ENCODE measurements at regions not wholly inside any gene's neighbourhood (a gene's known extent, or its start where the extent isn't known, plus 50 kb on each side); places are given as distances from the start of the nearest gene placed in this dataset.

DNA sequence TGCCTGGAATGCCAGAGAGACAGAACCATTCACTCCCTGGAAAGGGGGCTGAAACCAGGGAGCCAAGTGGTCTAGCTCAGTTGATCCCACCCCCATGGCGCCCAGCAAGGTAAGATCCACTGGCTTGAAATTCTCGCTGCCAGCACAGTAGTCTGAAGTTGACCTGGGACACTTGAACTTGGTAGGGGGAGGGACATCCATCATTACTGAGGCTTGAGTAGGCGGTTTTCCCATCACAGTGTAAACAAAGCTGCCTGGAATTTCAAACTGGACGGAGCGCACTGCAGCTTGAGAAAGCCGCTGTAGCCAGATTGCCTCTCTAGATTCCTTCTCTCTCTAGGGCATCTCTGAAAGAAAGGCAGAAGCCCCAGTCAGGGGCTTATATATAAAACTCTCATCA, 310.7 kb upstream of the DPPA4 start:
- Mint-ChIP-seq H3K36me3 (peaks cover 13% of the 10 kb centered on the region), H3K27ac (no peak overlapping the region), H3K27me3 (ENCODE audit: low read depth) (no peaks in the 10 kb centered on the region; the same call in 1 of the 2 replicates), H3K4me3 (no peak overlapping the region), H3K9me3 (peaks cover 37% of the 10 kb centered on the region), H3K4me1 (no peaks in the 10 kb centered on the region)
- DNase-seq (ENCODE audit: low spot score) (no peak), ATAC-seq (no peak)
- POLR2A ChIA-PET: interaction anchor here (0.9 kb wide), 1 partner anchor 40 kb away, joined by 3 read pairs; no protein-coding TSS in a partner anchor
- TF ChIP-seq ATF1 (CRISPR knock-in tag; IDR thresholded peaks at IDR 0.05) (no peak), HMGA2 (CRISPR knock-in tag; IDR thresholded peaks at IDR 0.05) (no peak), MXD4 (CRISPR knock-in tag; IDR thresholded peaks at IDR 0.05; ENCODE audit: borderline replicate concordance) (no peak), OVOL2 (CRISPR knock-in tag; IDR thresholded peaks at IDR 0.05; ENCODE audit: borderline replicate concordance) (no peak)
- TF ChIP-seq, protein P1, sequence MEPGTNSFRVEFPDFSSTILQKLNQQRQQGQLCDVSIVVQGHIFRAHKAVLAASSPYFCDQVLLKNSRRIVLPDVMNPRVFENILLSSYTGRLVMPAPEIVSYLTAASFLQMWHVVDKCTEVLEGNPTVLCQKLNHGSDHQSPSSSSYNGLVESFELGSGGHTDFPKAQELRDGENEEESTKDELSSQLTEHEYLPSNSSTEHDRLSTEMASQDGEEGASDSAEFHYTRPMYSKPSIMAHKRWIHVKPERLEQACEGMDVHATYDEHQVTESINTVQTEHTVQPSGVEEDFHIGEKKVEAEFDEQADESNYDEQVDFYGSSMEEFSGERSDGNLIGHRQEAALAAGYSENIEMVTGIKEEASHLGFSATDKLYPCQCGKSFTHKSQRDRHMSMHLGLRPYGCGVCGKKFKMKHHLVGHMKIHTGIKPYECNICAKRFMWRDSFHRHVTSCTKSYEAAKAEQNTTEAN (CRISPR knock-in tag; IDR thresholded peaks at IDR 0.05): no peak
- CTCF ChIA-PET: interaction anchor here (0.6 kb wide), 1 partner anchor 531 kb away, joined by 3 read pairs; no protein-coding TSS in a partner anchor

DNA sequence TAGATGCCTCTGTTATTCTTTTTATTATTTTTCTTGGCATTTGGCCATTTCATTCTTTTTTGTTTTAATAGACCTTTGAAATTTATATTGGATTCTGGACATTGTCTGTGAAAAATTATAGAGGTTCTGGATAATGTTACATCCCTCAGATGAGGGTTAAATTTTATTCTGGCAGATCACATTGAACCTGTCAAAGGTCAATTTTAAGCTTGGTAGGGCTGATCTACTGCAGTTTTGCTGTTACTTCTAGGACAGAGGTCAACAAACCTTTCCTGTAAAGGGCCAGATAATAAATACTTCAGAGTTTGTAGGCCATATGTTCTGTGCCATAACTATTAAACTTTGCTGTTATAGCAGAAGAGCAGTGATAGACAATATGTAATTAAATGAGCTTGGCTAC, 318.9 kb upstream of the DPPA4 start:
- no peak overlapping the region for H3K4me3 Mint-ChIP-seq
- H3K36me3 Mint-ChIP-seq: peaks cover 14% of the 10 kb centered on the region
- H3K4me1 Mint-ChIP-seq: peaks cover under 1% of the 10 kb centered on the region; the same call in 1 of the 2 replicates
- no peak overlapping the region for H3K27ac Mint-ChIP-seq
- ChIA-PET CTCF (no interaction called here), POLR2A (no interaction called here)
- TF ChIP-seq NFYB (CRISPR knock-in tag; conservative IDR thresholded peaks at IDR 0.05; ENCODE audit: low read depth): no peak
- TF ChIP-seq AFF4 (CRISPR knock-in tag; IDR thresholded peaks at IDR 0.05; ENCODE audit: borderline replicate concordance): no peak
- no peak for TF ChIP-seq OVOL2 (CRISPR knock-in tag; IDR thresholded peaks at IDR 0.05; ENCODE audit: borderline replicate concordance)
- no peaks in the 10 kb centered on the region for H3K27me3 Mint-ChIP-seq (ENCODE audit: low read depth)
- peaks cover 33% of the 10 kb centered on the region for H3K9me3 Mint-ChIP-seq
- ATAC-seq (no peak), DNase-seq (ENCODE audit: low spot score) (no peak)

DNA sequence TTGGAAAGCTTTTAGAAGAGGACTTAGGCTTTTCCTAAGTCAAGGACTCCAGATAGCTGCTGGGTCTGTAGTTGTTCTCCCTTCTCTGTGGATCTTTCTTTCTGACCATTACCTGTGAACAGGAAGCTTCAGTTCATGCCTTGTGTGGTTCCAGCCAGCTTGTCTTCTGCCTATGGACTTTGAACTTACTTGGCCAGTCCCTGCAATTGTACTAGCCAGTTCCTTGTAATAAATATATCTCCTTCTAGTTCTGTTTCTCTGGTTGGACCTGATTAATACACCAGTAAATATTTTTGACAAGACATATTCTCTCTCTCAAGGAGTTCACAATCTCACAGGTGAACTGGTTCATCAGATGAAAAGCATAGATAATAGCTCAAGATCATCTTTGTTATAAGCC, 341.3 kb upstream of the DPPA4 start:
- DNase-seq (ENCODE audit: low spot score) (no peak), ATAC-seq (no peak)
- H3K36me3 Mint-ChIP-seq: no peaks in the 10 kb centered on the region
- ChIA-PET POLR2A (no interaction called here), CTCF (no interaction called here)
- H3K4me1 Mint-ChIP-seq: 0 out of 2 replicates have a peak, but pooled peaks cover 3% of the 10 kb centered on the region
- no peak overlapping the region for H3K27ac Mint-ChIP-seq
- no peaks in the 10 kb centered on the region for H3K9me3 Mint-ChIP-seq
- no peak overlapping the region for H3K4me3 Mint-ChIP-seq
- no peaks in the 10 kb centered on the region for H3K27me3 Mint-ChIP-seq (ENCODE audit: low read depth)
- TF ChIP-seq IRF2 (CRISPR knock-in tag; IDR thresholded peaks at IDR 0.05; ENCODE audit: borderline replicate concordance, low read depth) (no peak), CREM (CRISPR knock-in tag; IDR thresholded peaks at IDR 0.05) (no peak), KAT7 (CRISPR knock-in tag; IDR thresholded peaks at IDR 0.05; ENCODE audit: borderline replicate concordance) (no peak), CTCF (IDR thresholded peaks at IDR 0.05) (no peak), AFF4 (CRISPR knock-in tag; IDR thresholded peaks at IDR 0.05; ENCODE audit: borderline replicate concordance) (no peak), ZBTB21 (CRISPR knock-in tag; IDR thresholded peaks at IDR 0.05; ENCODE audit: borderline replicate concordance) (no peak)
- TF ChIP-seq, protein P2, sequence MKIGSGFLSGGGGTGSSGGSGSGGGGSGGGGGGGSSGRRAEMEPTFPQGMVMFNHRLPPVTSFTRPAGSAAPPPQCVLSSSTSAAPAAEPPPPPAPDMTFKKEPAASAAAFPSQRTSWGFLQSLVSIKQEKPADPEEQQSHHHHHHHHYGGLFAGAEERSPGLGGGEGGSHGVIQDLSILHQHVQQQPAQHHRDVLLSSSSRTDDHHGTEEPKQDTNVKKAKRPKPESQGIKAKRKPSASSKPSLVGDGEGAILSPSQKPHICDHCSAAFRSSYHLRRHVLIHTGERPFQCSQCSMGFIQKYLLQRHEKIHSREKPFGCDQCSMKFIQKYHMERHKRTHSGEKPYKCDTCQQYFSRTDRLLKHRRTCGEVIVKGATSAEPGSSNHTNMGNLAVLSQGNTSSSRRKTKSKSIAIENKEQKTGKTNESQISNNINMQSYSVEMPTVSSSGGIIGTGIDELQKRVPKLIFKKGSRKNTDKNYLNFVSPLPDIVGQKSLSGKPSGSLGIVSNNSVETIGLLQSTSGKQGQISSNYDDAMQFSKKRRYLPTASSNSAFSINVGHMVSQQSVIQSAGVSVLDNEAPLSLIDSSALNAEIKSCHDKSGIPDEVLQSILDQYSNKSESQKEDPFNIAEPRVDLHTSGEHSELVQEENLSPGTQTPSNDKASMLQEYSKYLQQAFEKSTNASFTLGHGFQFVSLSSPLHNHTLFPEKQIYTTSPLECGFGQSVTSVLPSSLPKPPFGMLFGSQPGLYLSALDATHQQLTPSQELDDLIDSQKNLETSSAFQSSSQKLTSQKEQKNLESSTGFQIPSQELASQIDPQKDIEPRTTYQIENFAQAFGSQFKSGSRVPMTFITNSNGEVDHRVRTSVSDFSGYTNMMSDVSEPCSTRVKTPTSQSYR (CRISPR knock-in tag; IDR thresholded peaks at IDR 0.05): no peak
- TF ChIP-seq, protein P3, sequence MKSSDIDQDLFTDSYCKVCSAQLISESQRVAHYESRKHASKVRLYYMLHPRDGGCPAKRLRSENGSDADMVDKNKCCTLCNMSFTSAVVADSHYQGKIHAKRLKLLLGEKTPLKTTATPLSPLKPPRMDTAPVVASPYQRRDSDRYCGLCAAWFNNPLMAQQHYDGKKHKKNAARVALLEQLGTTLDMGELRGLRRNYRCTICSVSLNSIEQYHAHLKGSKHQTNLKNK (CRISPR knock-in tag; IDR thresholded peaks at IDR 0.05): no peak
- TF ChIP-seq, protein P4, sequence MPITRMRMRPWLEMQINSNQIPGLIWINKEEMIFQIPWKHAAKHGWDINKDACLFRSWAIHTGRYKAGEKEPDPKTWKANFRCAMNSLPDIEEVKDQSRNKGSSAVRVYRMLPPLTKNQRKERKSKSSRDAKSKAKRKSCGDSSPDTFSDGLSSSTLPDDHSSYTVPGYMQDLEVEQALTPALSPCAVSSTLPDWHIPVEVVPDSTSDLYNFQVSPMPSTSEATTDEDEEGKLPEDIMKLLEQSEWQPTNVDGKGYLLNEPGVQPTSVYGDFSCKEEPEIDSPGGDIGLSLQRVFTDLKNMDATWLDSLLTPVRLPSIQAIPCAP (CRISPR knock-in tag; IDR thresholded peaks at IDR 0.05): no peak

Data from WTC11 (cell line).